Loucy (cell line): ENCODE measurements at regions not wholly inside any gene's neighbourhood (a gene's known extent, or its start where the extent isn't known, plus 50 kb on each side); places are given as distances from the start of the nearest gene placed in this dataset.

Source experiments
- H2AFZ ChIP-seq: fragments of 200-600 bp; sonication (generic); 2 replicates; pipeline ENCODE4 v1.6.0; 2016; ENCODE audit warnings: antibody characterized with exemption, mild to moderate bottlenecking, low read length, moderate library complexity
- H3F3A ChIP-seq: fragments of 200-600 bp; 2 replicates; pipeline ENCODE4 v1.6.0; 2016; ENCODE audit warnings: antibody characterized with exemption, low read depth, mild to moderate bottlenecking
- H3K27me3 ChIP-seq: fragments of 200-600 bp; sonication (generic); 2 replicates; pipeline ENCODE4 v1.6.1; 2014; ENCODE audit warnings: low read length, mild to moderate bottlenecking; ENCODE audit not compliant: insufficient read depth, poor library complexity, severe bottlenecking
- H3K36me3 ChIP-seq: fragments of 200-600 bp; sonication (generic); 2 replicates; pipeline ENCODE4 v1.6.1; 2016; ENCODE audit warnings: low read length; ENCODE audit not compliant: insufficient read depth
- H3K4me1 ChIP-seq: fragments of 200-600 bp; sonication (generic); 2 replicates; pipeline ENCODE4 v1.5.1; 2014; ENCODE audit warnings: low read length, mild to moderate bottlenecking; ENCODE audit not compliant: insufficient read depth, poor library complexity, severe bottlenecking
- H3K4me2 ChIP-seq: fragments of 200-600 bp; sonication (generic); 2 replicates; pipeline ENCODE4 v1.6.0; 2014; ENCODE audit warnings: antibody characterized with exemption, low read length, low read depth, mild to moderate bottlenecking; ENCODE audit not compliant: poor library complexity, severe bottlenecking
- H3K4me3 ChIP-seq: fragments of 200-600 bp; sonication (generic); 2 replicates; pipeline ENCODE4 v1.5.1; 2014; ENCODE audit warnings: low read length, mild to moderate bottlenecking, mixed read lengths; ENCODE audit not compliant: poor library complexity, severe bottlenecking
- H3K79me2 ChIP-seq: fragments of 200-600 bp; sonication (generic); 2 replicates; pipeline ENCODE4 v1.6.1; 2014; ENCODE audit warnings: low read length; ENCODE audit not compliant: insufficient read depth
- H3K9ac ChIP-seq: fragments of 200-600 bp; sonication (generic); 2 replicates; pipeline ENCODE4 v1.6.0; 2014; ENCODE audit warnings: mild to moderate bottlenecking, low read depth, low read length, moderate library complexity; ENCODE audit not compliant: poor library complexity, severe bottlenecking
- H3K9me2 ChIP-seq: fragments of 200-600 bp; sonication (generic); replicated peaks from 2 replicates; pipeline ENCODE4 v1.6.1; 2016; ENCODE audit warnings: low read depth, low read length, mixed read lengths
- H3K9me3 ChIP-seq: fragments of 200-600 bp; sonication (generic); 2 replicates; pipeline ENCODE4 v1.6.1; 2014; ENCODE audit warnings: mild to moderate bottlenecking, antibody characterized with exemption, low read length, low read depth; ENCODE audit not compliant: insufficient read depth
- H4K20me1 ChIP-seq: fragments of 200-600 bp; sonication (generic); 2 replicates; pipeline ENCODE4 v1.6.0; 2014; ENCODE audit warnings: antibody characterized with exemption, low read length, mild to moderate bottlenecking; ENCODE audit not compliant: insufficient read depth, poor library complexity, severe bottlenecking
- CTCF ChIP-seq: fragments of 200-600 bp; sonication (generic); conservative IDR thresholded peaks from 2 replicates; pipeline ENCODE4 v1.5.1; 2014; ENCODE audit warnings: mild to moderate bottlenecking, antibody characterized with exemption, low read length
- EZH2phosphoT487 ChIP-seq: fragments of 200-600 bp; IDR thresholded peaks from 2 replicates; pipeline ENCODE4 v1.6.1; 2018; ENCODE audit warnings: antibody characterized with exemption, mild to moderate bottlenecking, moderate library complexity, borderline replicate concordance

DNA sequence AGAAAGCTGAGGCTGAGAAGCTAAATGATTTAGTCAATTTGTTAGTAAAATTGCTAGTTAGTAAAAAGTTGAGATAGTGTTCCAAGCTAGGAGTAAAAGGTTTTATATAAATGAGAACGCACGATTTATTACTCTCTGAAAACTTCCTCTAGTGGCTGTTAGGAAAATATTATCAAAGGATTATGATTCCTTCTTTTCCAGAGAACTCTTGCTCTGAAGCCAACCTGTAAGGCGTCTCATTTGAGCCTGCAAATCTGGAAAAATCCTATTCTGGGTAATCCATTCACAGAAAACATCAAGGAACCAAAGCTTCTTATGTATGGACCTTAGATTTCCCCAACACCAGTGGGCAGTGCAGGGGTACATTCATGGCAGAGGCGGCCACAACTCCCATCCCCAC lies 252.7 kb downstream of the SOD2 start:
- TF ChIP-seq CTCF (no peak), EZH2phosphoT487 (no peak)
- Histone ChIP-seq H3K27me3 (no peaks in the 10 kb centered on the region), H3K4me3 (no peak overlapping the region), H3K9me3 (no peaks in the 10 kb centered on the region; the same call in 1 of the 2 replicates), H3F3A (no peaks in the 10 kb centered on the region), H3K4me1 (no peaks in the 10 kb centered on the region), H3K4me2 (no peak overlapping the region), H3K9ac (no peak overlapping the region), H4K20me1 (no peaks in the 10 kb centered on the region), H3K9me2 (no peaks in the 10 kb centered on the region), H2AFZ (no peak overlapping the region), H3K79me2 (no peaks in the 10 kb centered on the region), H3K36me3 (no peaks in the 10 kb centered on the region)

GRCh38 chr6:159439651-159440050 lies 253.4 kb downstream of the SOD2 start:
- H4K20me1 ChIP-seq: no peaks in the 10 kb centered on the region
- no peaks in the 10 kb centered on the region for H3K4me1 ChIP-seq
- H3F3A ChIP-seq: no peaks in the 10 kb centered on the region
- no peak overlapping the region for H3K9ac ChIP-seq
- no peaks in the 10 kb centered on the region; the same call in 1 of the 2 replicates for H3K9me3 ChIP-seq
- TF ChIP-seq EZH2phosphoT487: no peak
- TF ChIP-seq CTCF: no peak
- H2AFZ ChIP-seq: no peak overlapping the region
- no peaks in the 10 kb centered on the region for H3K79me2 ChIP-seq
- no peak overlapping the region for H3K4me2 ChIP-seq
- H3K9me2 ChIP-seq: no peaks in the 10 kb centered on the region
- no peaks in the 10 kb centered on the region for H3K27me3 ChIP-seq
- no peak overlapping the region for H3K4me3 ChIP-seq
- no peaks in the 10 kb centered on the region for H3K36me3 ChIP-seq

DNA sequence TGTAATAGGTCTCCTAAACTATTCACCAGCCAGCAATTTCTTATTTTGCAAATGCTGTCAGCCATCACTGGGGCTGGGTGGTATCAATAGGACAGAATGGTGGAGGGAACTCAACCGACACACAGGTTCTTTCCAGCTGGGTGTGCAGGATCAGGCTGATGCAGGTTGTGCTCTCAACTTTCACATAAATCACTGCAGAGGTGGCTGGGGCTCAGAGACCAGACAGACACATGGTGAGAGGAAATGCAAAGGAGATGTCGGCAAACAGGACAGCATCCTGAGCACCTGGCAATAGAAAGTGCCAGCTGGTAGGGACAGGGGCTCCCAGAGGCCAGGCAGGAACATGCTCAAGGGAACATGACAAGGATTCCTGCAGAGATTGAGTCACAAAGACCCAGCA lies 254.9 kb downstream of the SOD2 start:
- Histone ChIP-seq H2AFZ (no peak overlapping the region), H3K9me2 (no peaks in the 10 kb centered on the region), H3K36me3 (no peaks in the 10 kb centered on the region), H3K9ac (no peak overlapping the region), H3K4me3 (no peak overlapping the region), H3F3A (no peaks in the 10 kb centered on the region), H3K79me2 (no peaks in the 10 kb centered on the region), H4K20me1 (no peaks in the 10 kb centered on the region), H3K27me3 (no peaks in the 10 kb centered on the region), H3K9me3 (no peaks in the 10 kb centered on the region; the same call in 1 of the 2 replicates), H3K4me1 (no peaks in the 10 kb centered on the region), H3K4me2 (no peak overlapping the region)
- TF ChIP-seq EZH2phosphoT487: no peak
- no peak for TF ChIP-seq CTCF
